ENCODE measurements at regions not wholly inside any gene's neighbourhood (a gene's known extent, or its start where the extent isn't known, plus 50 kb on each side); places are given as distances from the start of the nearest gene placed in this dataset.

DNA sequence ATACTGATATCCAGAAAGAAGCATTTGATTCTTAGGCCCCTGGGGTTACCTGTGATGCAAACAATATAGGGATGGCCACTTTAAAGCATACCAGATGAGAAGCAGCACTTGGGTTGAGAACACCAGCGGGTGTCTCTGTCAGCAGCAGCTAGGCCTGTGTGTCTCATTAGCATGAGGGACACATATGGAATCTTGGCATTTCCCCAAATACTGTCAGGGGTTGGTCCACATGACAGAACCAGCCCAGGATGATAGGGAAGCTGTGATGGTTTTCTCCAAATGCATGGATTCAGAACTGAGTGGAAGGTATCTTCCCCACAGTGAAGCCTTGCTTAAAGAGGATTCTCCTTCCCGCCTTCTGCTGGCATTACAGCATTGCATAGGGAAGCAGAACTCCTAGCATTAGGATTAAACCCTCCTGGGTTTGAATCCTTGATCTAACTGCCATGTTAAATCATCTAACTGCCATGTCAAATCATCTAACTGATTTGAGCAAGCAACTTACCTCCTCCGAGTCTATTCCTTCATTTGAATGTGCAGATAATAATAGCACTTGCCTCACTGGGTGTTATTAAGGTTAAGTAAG lies 111.5 kb upstream of the WSCD2 start (continued):
- TF ChIP-seq GATA2 (CRISPR knock-in tag; IDR thresholded peaks at IDR 0.05): no peak
- no peak for TF ChIP-seq SMAD2 (IDR thresholded peaks at IDR 0.05; ENCODE audit: low read depth, low read length)
- TF ChIP-seq, protein P1, sequence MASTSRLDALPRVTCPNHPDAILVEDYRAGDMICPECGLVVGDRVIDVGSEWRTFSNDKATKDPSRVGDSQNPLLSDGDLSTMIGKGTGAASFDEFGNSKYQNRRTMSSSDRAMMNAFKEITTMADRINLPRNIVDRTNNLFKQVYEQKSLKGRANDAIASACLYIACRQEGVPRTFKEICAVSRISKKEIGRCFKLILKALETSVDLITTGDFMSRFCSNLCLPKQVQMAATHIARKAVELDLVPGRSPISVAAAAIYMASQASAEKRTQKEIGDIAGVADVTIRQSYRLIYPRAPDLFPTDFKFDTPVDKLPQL (IDR thresholded peaks at IDR 0.05; ENCODE audit: extremely low read depth, insufficient read length): no peak

GRCh38 chr12:108019862-108020261 lies 109.2 kb upstream of the WSCD2 start:
- no peaks in the 10 kb centered on the region for H3K79me2 ChIP-seq (ENCODE audit: control insufficient read depth, insufficient read depth, low read length)
- intact Hi-C loops (cut with micrococcal nuclease): no loop called here
- no peaks in the 10 kb centered on the region for H3K9me1 ChIP-seq (ENCODE audit: control insufficient read depth, insufficient read depth, low read length)
- DNase-seq (ENCODE audit: extremely low read depth in 1 of 4, low spot score in 3 of 4) (no peak), ATAC-seq (no peak), FAIRE-seq (no peak)
- H3K4me2 ChIP-seq (ENCODE audit: insufficient read depth, low read length): no peak overlapping the region
- no peak overlapping the region for H3K4me3 ChIP-seq
- no peaks in the 10 kb centered on the region for H3K4me1 ChIP-seq (replicated peaks in 1 of 2; ENCODE audit: control insufficient read depth in 2 of 2, insufficient read depth in 2 of 2, low read length in 2 of 2)
- no peak overlapping the region for H3K27ac ChIP-seq (ENCODE audit: extremely low read depth, low read depth, low read length)
- ChIA-PET POLR2A (interaction anchor here (0.8 to 0.9 kb wide), 2 partner anchors 11 to 41 kb away, joined by 3 to 4 read pairs; no protein-coding TSS in a partner anchor), CTCF (ENCODE audit: low intra/inter-chr PET ratio) (no interaction called here)
- no peak overlapping the region for H2AFZ ChIP-seq (ENCODE audit: low read depth, low read length)
- no peaks in the 10 kb centered on the region for H4K20me1 ChIP-seq (replicated peaks; ENCODE audit: control insufficient read depth, insufficient read depth, low read length)
- no peaks in the 10 kb centered on the region for H3K9me3 ChIP-seq (replicated peaks; ENCODE audit: control insufficient read depth, insufficient read depth, low read depth, low read length)
- TF ChIP-seq, protein P2, sequence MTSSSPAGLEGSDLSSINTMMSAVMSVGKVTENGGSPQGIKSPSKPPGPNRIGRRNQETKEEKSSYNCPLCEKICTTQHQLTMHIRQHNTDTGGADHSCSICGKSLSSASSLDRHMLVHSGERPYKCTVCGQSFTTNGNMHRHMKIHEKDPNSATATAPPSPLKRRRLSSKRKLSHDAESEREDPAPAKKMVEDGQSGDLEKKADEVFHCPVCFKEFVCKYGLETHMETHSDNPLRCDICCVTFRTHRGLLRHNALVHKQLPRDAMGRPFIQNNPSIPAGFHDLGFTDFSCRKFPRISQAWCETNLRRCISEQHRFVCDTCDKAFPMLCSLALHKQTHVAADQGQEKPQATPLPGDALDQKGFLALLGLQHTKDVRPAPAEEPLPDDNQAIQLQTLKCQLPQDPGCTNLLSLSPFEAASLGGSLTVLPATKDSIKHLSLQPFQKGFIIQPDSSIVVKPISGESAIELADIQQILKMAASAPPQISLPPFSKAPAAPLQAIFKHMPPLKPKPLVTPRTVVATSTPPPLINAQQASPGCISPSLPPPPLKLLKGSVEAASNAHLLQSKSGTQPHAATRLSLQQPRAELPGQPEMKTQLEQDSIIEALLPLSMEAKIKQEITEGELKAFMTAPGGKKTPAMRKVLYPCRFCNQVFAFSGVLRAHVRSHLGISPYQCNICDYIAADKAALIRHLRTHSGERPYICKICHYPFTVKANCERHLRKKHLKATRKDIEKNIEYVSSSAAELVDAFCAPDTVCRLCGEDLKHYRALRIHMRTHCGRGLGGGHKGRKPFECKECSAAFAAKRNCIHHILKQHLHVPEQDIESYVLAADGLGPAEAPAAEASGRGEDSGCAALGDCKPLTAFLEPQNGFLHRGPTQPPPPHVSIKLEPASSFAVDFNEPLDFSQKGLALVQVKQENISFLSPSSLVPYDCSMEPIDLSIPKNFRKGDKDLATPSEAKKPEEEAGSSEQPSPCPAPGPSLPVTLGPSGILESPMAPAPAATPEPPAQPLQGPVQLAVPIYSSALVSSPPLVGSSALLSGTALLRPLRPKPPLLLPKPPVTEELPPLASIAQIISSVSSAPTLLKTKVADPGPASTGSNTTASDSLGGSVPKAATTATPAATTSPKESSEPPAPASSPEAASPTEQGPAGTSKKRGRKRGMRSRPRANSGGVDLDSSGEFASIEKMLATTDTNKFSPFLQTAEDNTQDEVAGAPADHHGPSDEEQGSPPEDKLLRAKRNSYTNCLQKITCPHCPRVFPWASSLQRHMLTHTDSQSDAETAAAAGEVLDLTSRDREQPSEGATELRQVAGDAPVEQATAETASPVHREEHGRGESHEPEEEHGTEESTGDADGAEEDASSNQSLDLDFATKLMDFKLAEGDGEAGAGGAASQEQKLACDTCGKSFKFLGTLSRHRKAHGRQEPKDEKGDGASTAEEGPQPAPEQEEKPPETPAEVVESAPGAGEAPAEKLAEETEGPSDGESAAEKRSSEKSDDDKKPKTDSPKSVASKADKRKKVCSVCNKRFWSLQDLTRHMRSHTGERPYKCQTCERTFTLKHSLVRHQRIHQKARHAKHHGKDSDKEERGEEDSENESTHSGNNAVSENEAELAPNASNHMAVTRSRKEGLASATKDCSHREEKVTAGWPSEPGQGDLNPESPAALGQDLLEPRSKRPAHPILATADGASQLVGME (CRISPR knock-in tag; IDR thresholded peaks at IDR 0.05): no peak
- no peak for TF ChIP-seq MBD1 (CRISPR knock-in tag; IDR thresholded peaks at IDR 0.05)
- TF ChIP-seq ATF3 (IDR thresholded peaks at IDR 0.05): no peak
- TF ChIP-seq ATF3 (CRISPR knock-in tag; conservative IDR thresholded peaks at IDR 0.05): no peak
- peaks cover 0 to 4% of the 10 kb centered on the region in 2 experiments; a peak in 1 of 5 replicates for H3K27me3 ChIP-seq (ENCODE audit: control insufficient read depth in 2 of 2, insufficient read depth in 2 of 2, low read length in 2 of 2)
- BruUV-seq (replicated peaks): no TSS peak
- in situ Hi-C loops (cut with MboI): no loop called here
- WGBS (ENCODE audit: insufficient coverage, low coverage, missing lambda C conversion rate): 3% methylated on average over 2 of the region's 2 CpGs
- H3K36me3 ChIP-seq (ENCODE audit: control insufficient read depth, insufficient read depth, low read length): no peaks in the 10 kb centered on the region
- H3K9ac ChIP-seq (ENCODE audit: insufficient read depth in 1 of 2, low read depth in 2 of 2, low read length in 2 of 2): no peak overlapping the region

Data from K562 (cell line).